C4-2B (cell line): ENCODE measurements at regions not wholly inside any gene's neighbourhood (a gene's known extent, or its start where the extent isn't known, plus 50 kb on each side); places are given as distances from the start of the nearest gene placed in this dataset.

Experiments used
- CTCF ChIP-seq: fragments of 450-650 bp; conservative IDR thresholded peaks from 2 replicates; pipeline ENCODE4 v1.5.1; 2017; ENCODE audit warnings: mild to moderate bottlenecking
- ZFX ChIP-seq: fragments of 450-650 bp; IDR thresholded peaks from 2 replicates; pipeline ENCODE4 v1.6.1; 2017

- TF ChIP-seq CTCF, result no peak
- no peak for TF ChIP-seq ZFX
Observed at GRCh38 chr15:95078003-95078402, 846.6 kb downstream of the MCTP2 start.
